ENCODE measurements at regions not wholly inside any gene's neighbourhood (a gene's known extent, or its start where the extent isn't known, plus 50 kb on each side); places are given as distances from the start of the nearest gene placed in this dataset.
"Not testable (repeated sequence)": the region's sequence is repeated elsewhere in the genome, so short reads cannot be mapped to it uniquely, and the experiment has no call there.

DNA sequence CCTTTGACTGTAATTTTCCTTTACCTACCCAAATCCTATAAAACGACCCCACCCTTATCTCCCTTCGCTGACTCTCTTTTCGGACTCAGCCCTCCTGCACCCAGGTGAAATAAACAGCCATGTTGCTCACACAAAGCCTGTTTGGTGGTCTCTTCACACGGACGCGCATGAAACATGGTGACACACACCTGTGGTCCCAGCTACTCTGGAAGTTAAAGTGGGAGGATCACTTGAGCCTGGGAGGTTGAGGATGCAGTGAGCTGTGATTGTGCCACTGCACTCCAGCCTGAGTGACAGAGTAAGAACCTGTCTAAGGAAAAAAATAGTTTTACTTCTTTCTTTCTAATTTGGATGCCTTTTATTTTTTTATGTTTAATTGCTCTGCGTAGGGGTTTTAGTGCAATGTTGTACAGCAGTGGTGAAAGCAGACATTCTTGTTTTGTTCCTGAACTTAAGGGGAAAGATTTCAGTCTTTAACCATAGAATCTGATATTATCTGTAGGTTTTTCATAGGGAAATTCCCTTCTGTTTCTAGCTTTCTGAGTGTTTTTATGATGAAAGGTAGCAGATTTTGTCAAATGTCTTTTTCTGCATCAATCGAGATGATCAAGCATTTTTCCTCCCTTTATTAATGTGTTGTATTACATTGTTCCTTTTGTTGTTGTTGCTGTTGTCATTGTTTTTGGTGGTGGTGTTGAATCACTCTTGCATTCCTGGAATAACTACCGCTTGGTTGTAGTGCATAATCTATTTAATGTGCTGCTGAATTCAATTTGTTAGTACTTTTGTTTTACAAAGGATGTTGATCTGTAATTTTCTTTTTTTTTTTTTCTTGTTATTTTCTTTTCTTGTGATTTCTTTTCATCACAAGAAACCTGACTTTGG is 497.4 kb downstream of the DISC1 start:
- no peak for DNase-seq (ENCODE audit: low spot score)
- intact Hi-C loops (cut with DNase I): no loop called here

DNA sequence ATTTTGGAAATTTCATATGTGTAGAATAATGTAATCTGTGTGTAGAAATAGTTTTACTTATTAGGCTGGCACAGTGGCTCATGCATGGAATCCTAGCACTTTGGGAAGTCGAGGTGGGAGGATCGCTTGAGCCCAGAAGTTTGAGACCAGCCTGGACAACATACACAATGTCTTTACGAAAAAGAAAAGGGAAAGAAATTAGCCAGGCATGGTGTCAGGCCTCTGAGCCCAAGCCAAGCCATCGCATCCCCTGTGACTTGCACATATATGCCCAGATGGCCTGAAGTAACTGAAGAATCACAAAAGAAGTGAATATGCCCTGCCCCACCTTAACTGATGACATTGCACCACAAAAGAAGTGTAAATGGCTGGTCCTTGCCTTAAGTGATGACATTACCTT is 491.3 kb downstream of the DISC1 start:
- DNase-seq (ENCODE audit: low spot score); intact Hi-C loops (cut with DNase I): not testable (repeated sequence)

DNA sequence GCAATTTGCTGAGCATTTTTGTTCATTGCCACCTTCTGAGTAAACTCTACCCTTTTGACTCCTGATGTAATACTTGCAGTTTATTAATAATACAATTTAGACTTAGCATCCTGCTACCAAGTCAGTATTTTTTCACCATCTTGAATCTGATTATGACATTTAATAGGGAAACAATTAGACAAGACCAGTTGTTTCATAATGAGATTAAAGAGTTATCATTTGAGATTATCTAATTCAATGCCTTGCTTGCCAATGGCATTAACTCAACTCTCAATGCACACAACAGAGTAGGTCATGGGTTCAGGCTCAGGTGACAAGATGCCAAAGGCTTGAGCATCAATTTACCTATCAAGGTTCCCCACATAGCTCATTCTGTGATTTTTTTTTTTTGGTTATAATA is 488.4 kb downstream of the DISC1 start:
- intact Hi-C loops (cut with DNase I): no loop called here
- DNase-seq (ENCODE audit: low spot score): no peak

GRCh38 chr1:232112076-232112475 is 485.5 kb downstream of the DISC1 start:
- DNase-seq (ENCODE audit: low spot score): no peak
- intact Hi-C loops (cut with DNase I): no loop called here

- intact Hi-C loops (cut with DNase I): no loop called here
- DNase-seq (ENCODE audit: low spot score): no peak
Measured at GRCh38 chr1:232111611-232112010, 485.0 kb downstream of the DISC1 start.

DNA sequence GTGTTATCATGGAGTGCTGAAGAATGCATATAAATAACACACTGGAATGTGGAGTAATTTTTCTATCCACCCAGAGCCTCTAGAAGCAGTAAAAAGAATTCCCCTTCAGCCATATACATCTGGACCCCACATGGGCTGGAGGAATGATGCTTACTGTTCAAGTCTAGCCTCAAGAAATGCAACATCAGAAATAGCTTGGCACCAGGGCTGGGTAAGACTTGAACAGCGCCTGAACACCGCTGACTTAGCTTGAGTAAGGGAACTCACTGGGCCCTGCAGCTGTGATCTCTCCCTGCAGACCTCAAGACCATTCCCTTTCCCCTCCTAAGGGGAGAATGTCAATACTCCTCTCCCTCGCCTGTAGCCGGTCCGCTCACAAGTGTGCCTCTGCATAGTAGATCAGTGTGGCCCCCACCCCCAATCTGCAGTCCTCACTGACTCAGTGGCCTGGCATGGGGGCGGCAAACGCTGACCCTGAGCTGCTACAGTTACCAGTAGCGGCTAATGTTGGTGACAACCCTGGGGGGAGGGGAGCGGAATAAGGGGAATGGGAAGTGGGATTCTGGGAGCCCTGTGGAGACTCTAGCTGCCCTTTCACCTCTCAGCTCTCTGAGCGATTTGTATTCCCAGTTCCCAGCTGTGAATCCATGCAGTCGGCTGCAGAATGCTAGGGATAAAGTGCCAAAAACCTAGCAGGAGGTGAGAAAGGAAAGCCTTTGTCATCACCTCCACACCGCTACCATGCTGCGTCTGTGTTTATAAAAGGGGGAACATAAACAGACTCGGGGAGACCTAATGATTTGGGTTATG is 483.9 kb downstream of the DISC1 start:
- DNase-seq (ENCODE audit: low spot score): no peak
- intact Hi-C loops (cut with DNase I): no loop called here

GRCh38 chr1:232109391-232109790 is 482.8 kb downstream of the DISC1 start:
- no peak for DNase-seq (ENCODE audit: low spot score)
- intact Hi-C loops (cut with DNase I): no loop called here

DNA sequence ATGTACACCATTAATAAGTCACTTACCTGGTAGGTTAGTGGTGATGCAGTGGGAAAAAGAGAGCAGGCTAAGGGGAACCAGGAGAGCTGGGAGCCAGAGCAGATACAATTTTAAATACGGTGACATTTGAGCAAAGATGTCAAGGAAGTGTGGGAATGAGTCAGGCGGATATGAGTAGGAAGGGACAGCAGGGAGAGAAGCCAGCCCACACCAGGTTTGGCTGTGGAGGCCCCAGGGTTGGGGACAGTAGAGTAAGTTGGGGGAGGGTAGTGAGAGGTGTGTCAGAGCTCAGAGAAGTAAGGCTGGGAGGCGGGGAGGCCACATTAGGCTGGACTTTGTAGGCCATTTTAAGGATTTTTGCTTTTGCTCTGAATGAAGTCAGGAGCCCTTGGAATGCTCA is 482.0 kb downstream of the DISC1 start:
- intact Hi-C loops (cut with DNase I): no loop called here
- no peak for DNase-seq (ENCODE audit: low spot score)

DNA sequence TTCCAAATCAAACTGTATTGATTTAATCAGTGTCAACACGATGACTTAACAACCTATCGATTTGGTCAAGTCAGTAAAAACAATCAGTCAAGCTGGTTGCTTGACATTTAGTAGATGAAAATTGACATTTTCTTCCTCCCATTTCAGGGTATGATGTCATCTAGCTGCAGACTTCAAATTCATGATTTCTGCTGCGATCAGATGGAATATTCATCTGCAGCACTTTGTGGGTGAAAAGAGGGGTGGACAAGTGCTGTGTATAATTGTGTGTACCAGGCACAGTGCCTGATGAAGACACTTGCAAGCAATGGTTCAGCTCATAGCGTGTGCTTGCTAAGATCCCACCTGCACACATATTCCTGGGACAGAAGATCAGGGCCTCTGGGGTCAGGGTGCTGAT is 479.8 kb downstream of the DISC1 start:
- DNase-seq (ENCODE audit: low spot score): no peak
- intact Hi-C loops (cut with DNase I): no loop called here

- intact Hi-C loops (cut with DNase I): no loop called here
Measured at GRCh38 chr1:232105561-232105960, 479.0 kb downstream of the DISC1 start.

GRCh38 chr1:232101231-232101630 is 474.6 kb downstream of the DISC1 start:
- intact Hi-C loops (cut with DNase I): no loop called here
- DNase-seq (ENCODE audit: low spot score): no peak

More at GRCh38 chr1:232105561-232105960, 479.0 kb downstream of the DISC1 start:
- DNase-seq (ENCODE audit: low spot score): no peak

DNA sequence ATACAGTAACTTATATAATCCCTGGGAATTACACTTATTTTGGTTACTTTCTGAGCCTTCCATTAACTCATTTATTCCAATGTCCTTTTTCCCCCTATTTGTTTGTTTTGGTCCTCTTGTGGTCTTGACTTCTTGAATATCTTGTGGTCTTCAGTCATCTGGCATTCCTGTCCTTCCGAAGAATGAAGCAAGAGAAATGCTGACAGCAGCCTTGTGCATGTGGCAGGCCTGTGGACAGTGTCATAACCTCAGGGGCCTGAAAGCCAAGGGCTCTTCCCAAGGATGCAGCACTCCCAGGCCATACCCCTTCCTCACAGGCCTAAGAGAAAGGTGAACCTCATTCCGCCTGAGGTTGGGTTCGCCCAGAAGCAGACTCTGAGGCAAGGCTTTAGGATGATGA is 470.2 kb downstream of the DISC1 start:
- intact Hi-C loops (cut with DNase I): no loop called here
- DNase-seq (ENCODE audit: low spot score): no peak
